Retinal pigment epithelial cell (primary cell): ENCODE measurements at regions not wholly inside any gene's neighbourhood (a gene's known extent, or its start where the extent isn't known, plus 50 kb on each side); places are given as distances from the start of the nearest gene placed in this dataset.

Experiments
- DNase-seq: peaks from one replicate; pipeline ENCODE4 v3.0.0-alpha.2; 2010; ENCODE audit warnings: low read depth
- H3K4me3 ChIP-seq: 2 replicates; pipeline ENCODE4 v1.5.1; 2011; ENCODE audit warnings: mild to moderate bottlenecking, low read length, control low read depth, moderate library complexity
- TF ChIP-seq, protein P1 (sequence below): conservative IDR thresholded peaks from 2 replicates; pipeline ENCODE4 v1.5.1; 2011; ENCODE audit warnings: low read depth, low read length, control low read depth, inconsistent platforms

DNA sequence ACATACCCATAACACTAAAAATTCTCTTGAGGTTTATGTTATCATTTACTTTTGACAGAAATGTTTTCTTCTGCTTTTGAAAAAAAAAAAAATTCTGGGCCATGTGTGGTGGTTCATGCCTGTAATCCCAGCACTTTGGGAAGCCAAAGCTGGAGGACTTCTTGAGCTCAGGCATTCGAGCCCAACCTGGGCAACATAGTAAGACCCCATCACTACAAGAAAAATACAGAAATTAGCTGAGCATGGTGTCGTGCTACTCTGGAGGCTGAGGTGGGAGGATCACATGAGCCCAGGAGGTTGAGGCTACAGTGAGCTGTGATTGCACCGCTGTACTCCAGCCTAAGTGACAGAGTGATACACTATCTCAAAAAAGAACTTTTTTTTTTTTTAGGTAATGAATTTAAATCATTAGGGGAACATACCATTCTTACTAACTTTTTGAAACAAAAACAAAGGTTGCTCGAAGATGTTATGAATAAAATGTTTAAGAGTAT lies 148.8 kb upstream of the DMRT1 start:
- TF ChIP-seq, protein P1, sequence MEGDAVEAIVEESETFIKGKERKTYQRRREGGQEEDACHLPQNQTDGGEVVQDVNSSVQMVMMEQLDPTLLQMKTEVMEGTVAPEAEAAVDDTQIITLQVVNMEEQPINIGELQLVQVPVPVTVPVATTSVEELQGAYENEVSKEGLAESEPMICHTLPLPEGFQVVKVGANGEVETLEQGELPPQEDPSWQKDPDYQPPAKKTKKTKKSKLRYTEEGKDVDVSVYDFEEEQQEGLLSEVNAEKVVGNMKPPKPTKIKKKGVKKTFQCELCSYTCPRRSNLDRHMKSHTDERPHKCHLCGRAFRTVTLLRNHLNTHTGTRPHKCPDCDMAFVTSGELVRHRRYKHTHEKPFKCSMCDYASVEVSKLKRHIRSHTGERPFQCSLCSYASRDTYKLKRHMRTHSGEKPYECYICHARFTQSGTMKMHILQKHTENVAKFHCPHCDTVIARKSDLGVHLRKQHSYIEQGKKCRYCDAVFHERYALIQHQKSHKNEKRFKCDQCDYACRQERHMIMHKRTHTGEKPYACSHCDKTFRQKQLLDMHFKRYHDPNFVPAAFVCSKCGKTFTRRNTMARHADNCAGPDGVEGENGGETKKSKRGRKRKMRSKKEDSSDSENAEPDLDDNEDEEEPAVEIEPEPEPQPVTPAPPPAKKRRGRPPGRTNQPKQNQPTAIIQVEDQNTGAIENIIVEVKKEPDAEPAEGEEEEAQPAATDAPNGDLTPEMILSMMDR: no peak
- no peak for DNase-seq
- H3K4me3 ChIP-seq: no peak overlapping the region

GRCh38 chr9:693201-694091 lies 148.1 kb upstream of the DMRT1 start:
- TF ChIP-seq, protein P1: no peak
- H3K4me3 ChIP-seq: peak overlapping the region; percentile 50
- DNase-seq: no peak

DNA sequence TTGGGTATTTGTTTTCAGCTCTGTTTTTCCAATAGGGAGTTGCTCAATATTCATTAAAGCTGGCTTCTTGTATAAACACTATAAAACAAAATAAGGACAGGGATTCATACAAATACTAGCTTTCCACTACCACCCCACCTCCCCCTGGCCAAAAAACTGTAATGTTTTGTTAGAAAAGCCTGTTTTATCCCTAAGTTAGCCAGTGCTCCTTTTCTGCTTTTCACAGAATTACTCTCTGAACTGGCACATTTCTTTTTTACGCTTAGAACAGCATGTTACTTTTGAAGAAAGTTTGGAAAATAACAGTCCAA lies 147.4 kb upstream of the DMRT1 start:
- TF ChIP-seq, protein P1: no peak
- no peak for DNase-seq
- H3K4me3 ChIP-seq: peak overlapping the region; percentile 50

DNA sequence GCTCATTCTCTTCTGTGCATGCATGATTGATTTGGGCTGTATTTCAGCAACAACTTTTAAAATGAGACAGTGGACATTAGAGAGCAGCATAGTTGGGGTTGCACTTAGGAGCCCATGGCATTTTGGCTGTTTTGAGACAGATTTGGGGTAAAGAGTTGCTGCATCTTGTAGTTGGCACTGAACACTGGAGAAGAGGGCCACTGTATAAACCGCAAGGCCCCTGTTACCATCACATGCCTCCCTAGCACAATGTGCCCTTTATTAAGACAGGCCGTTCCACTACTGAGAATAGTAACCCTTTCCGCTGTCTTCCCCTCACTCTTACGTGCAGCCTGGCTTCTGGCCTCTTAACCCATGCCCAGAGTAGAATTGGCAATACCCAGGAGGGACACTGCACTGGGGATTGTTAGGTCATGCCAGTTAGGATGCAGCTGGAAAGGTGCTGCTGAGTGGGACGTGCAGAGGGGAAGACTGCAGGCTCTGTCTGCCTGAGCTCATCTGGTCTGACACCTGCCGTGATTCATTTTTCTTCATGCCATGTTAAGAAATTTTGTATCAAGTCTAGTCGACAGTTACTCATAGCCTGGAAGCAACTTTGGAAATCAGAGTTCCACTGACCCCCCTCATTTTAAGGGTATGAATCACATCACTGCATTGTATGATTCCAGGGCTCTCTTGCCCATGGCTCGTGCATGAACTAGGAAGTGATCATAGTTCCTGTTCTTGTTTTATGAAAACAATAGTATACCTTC lies 146.9 kb upstream of the DMRT1 start:
- peak overlapping the region; percentile 50 for H3K4me3 ChIP-seq
- DNase-seq: no peak
- TF ChIP-seq, protein P1: no peak

- DNase-seq: no peak
- H3K4me3 ChIP-seq: peak overlapping the region; percentile 50
- TF ChIP-seq, protein P1: no peak
Measured at GRCh38 chr9:695252-695651, 146.2 kb upstream of the DMRT1 start.

DNA sequence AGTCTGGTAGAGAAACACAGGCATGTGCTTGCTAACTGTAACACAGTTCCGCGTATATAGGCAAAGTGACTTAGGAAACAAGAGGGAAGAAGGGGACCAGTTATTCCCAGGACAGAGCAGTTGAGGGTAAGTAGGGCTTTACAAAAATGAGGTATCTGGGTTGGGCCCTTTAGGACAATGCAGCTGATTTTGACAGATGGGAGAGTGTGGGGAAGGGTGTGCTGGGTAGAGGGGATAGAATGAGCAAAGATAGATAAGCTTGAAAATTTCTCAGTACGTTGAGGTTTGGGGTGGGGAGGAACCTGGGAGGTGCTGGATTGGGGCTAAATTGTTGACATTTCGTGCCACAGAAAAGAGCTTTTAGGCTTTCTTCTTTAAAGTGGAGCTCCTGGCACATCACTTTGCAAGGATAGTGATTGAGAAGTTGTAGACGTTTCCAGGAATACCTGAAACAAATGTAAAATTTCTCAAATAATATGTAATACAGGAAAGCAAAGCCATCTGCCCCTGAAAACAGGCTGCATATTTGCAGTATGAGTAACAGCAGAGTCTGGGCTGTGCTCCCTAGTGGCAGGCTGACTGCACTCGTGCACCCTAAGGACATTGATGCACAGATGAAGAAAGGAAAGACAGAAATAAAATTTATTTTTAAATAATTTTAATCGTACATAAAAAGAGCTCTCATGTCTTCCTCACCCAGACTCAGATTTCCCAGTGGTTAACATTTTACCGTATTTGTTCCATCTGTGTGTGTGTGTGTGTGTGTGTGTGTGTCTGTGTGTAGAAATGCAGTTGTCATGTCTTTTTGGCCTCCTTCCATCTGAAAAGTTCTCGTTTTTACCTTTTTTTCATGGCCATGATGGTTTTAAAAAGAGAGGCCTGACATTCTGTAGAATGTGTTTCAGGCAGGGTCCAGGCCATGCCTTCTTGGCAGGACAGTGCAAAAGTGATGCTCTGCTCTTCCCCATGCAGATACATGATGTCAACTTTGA lies 144.9 kb upstream of the DMRT1 start:
- DNase-seq: no peak

More for the DNA sequence above, 144.9 kb upstream of the DMRT1 start:
- TF ChIP-seq, protein P1: peak; percentile 46
- H3K4me3 ChIP-seq: no peak overlapping the region
